ENCODE measurements at regions not wholly inside any gene's neighbourhood (a gene's known extent, or its start where the extent isn't known, plus 50 kb on each side); places are given as distances from the start of the nearest gene placed in this dataset.

GRCh38 chr10:61343796-61344195 is 109.4 kb downstream of the TMEM26 start:
- H3K36me3 ChIP-seq (ENCODE audit: insufficient read depth, low read length), result no peaks in the 10 kb centered on the region
- H3K9me3 ChIP-seq (ENCODE audit: low read length), result no peaks in the 10 kb centered on the region
- intact Hi-C loops (cut with micrococcal nuclease; ENCODE audit: unreplicated experiment), result no loop called here
- ChIA-PET POLR2A (no interaction called here), CTCF (ENCODE audit: unreplicated experiment) (no interaction called here)
- DNase-seq (ENCODE audit: low spot score), result no peak
- no peaks in the 10 kb centered on the region for H3K79me2 ChIP-seq (ENCODE audit: insufficient read depth, low read depth, low read length)
- no peaks in the 10 kb centered on the region for H3K4me1 ChIP-seq (ENCODE audit: insufficient read depth, low read length, poor library complexity, severe bottlenecking)
- H3K4me3 ChIP-seq (ENCODE audit: low read depth, low read length, poor library complexity, severe bottlenecking), result no peak overlapping the region
- TF ChIP-seq CTCF (conservative IDR thresholded peaks at IDR 0.05; ENCODE audit: low read length), result no peak
- TF ChIP-seq EZH2phosphoT487 (IDR thresholded peaks at IDR 0.05; ENCODE audit: borderline replicate concordance, low read depth, low read length), result no peak
- no peaks in the 10 kb centered on the region for H3K9me2 ChIP-seq (ENCODE audit: insufficient read depth, low read length)
- H4K20me1 ChIP-seq (ENCODE audit: insufficient read depth, low read length), result no peaks in the 10 kb centered on the region
- H3K27ac ChIP-seq (ENCODE audit: low read depth, low read length, poor library complexity, severe bottlenecking), result no peak overlapping the region
- no TSS peak for BruUV-seq (replicated peaks)
- H3K4me2 ChIP-seq (ENCODE audit: low read length), result no peak overlapping the region
- no peak overlapping the region for H2AFZ ChIP-seq (ENCODE audit: low read length)

GRCh38 chr10:61342858-61343572 is 110.2 kb downstream of the TMEM26 start:
- ChIA-PET CTCF (ENCODE audit: unreplicated experiment) (no interaction called here), POLR2A (no interaction called here)
- DNase-seq (ENCODE audit: low spot score), result no peak
- H2AFZ ChIP-seq (ENCODE audit: low read length), result no peak overlapping the region
- H3K4me3 ChIP-seq (ENCODE audit: low read depth, low read length, poor library complexity, severe bottlenecking), result no peak overlapping the region
- H3K79me2 ChIP-seq (ENCODE audit: insufficient read depth, low read depth, low read length), result no peaks in the 10 kb centered on the region
- no peaks in the 10 kb centered on the region for H3K4me1 ChIP-seq (ENCODE audit: insufficient read depth, low read length, poor library complexity, severe bottlenecking)
- H3K9me2 ChIP-seq (ENCODE audit: insufficient read depth, low read length), result no peaks in the 10 kb centered on the region
- H3K27ac ChIP-seq (ENCODE audit: low read depth, low read length, poor library complexity, severe bottlenecking), result no peak overlapping the region
- no TSS peak for BruUV-seq (replicated peaks)
- intact Hi-C loops (cut with micrococcal nuclease; ENCODE audit: unreplicated experiment), result no loop called here
- H3K4me2 ChIP-seq (ENCODE audit: low read length), result no peak overlapping the region
- H4K20me1 ChIP-seq (ENCODE audit: insufficient read depth, low read length), result no peaks in the 10 kb centered on the region
- no peaks in the 10 kb centered on the region for H3K9me3 ChIP-seq (ENCODE audit: low read length)
- no peak for TF ChIP-seq CTCF (conservative IDR thresholded peaks at IDR 0.05; ENCODE audit: low read length)
- TF ChIP-seq EZH2phosphoT487 (IDR thresholded peaks at IDR 0.05; ENCODE audit: borderline replicate concordance, low read depth, low read length), result no peak
- no peaks in the 10 kb centered on the region for H3K36me3 ChIP-seq (ENCODE audit: insufficient read depth, low read length)

GRCh38 chr10:61341008-61341407 is 112.2 kb downstream of the TMEM26 start:
- Histone ChIP-seq H3K9me2 (ENCODE audit: insufficient read depth, low read length) (no peaks in the 10 kb centered on the region), H3K79me2 (ENCODE audit: insufficient read depth, low read depth, low read length) (no peaks in the 10 kb centered on the region), H3K36me3 (ENCODE audit: insufficient read depth, low read length) (no peaks in the 10 kb centered on the region), H3K4me2 (ENCODE audit: low read length) (no peak overlapping the region), H3K4me1 (ENCODE audit: insufficient read depth, low read length, poor library complexity, severe bottlenecking) (no peaks in the 10 kb centered on the region), H3K27ac (ENCODE audit: low read depth, low read length, poor library complexity, severe bottlenecking) (no peak overlapping the region), H2AFZ (ENCODE audit: low read length) (no peak overlapping the region), H3K4me3 (ENCODE audit: low read depth, low read length, poor library complexity, severe bottlenecking) (no peak overlapping the region), H3K9me3 (ENCODE audit: low read length) (no peaks in the 10 kb centered on the region), H4K20me1 (ENCODE audit: insufficient read depth, low read length) (no peaks in the 10 kb centered on the region)
- intact Hi-C loops (cut with micrococcal nuclease; ENCODE audit: unreplicated experiment), result no loop called here
- DNase-seq (ENCODE audit: low spot score), result no peak
- ChIA-PET CTCF (ENCODE audit: unreplicated experiment) (no interaction called here), POLR2A (no interaction called here)
- TF ChIP-seq EZH2phosphoT487 (IDR thresholded peaks at IDR 0.05; ENCODE audit: borderline replicate concordance, low read depth, low read length), result no peak
- TF ChIP-seq CTCF (conservative IDR thresholded peaks at IDR 0.05; ENCODE audit: low read length), result no peak
- no TSS peak for BruUV-seq (replicated peaks)

All from OCI-LY7 (cell line).